ENCODE measurements at regions not wholly inside any gene's neighbourhood (a gene's known extent, or its start where the extent isn't known, plus 50 kb on each side); places are given as distances from the start of the nearest gene placed in this dataset.

DNA sequence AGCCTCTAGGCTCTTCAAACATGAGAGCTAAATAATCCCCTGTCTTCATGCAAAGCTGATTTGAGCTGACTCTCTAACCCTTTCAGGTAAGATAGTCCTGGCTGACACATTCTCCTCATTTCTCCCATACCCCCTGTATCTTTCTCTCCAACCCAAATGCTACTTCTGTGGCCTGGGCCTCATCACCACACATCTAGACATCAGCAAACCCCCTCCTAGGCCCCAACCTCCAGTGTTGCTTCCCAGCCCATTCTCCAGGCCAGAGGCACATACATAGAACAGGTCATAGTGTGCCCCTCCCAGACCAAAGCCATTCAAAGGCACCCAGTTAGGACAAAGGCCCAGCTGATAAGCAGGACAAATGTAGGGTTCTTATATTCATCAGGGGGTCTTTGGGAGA is 84.9 kb downstream of the ANKRD60 start:
- no peak overlapping the region for H3K27ac ChIP-seq
- TF ChIP-seq, protein P1, sequence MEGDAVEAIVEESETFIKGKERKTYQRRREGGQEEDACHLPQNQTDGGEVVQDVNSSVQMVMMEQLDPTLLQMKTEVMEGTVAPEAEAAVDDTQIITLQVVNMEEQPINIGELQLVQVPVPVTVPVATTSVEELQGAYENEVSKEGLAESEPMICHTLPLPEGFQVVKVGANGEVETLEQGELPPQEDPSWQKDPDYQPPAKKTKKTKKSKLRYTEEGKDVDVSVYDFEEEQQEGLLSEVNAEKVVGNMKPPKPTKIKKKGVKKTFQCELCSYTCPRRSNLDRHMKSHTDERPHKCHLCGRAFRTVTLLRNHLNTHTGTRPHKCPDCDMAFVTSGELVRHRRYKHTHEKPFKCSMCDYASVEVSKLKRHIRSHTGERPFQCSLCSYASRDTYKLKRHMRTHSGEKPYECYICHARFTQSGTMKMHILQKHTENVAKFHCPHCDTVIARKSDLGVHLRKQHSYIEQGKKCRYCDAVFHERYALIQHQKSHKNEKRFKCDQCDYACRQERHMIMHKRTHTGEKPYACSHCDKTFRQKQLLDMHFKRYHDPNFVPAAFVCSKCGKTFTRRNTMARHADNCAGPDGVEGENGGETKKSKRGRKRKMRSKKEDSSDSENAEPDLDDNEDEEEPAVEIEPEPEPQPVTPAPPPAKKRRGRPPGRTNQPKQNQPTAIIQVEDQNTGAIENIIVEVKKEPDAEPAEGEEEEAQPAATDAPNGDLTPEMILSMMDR (conservative IDR thresholded peaks at IDR 0.05): no peak
- TF ChIP-seq ZFX (IDR thresholded peaks at IDR 0.05): no peak

DNA sequence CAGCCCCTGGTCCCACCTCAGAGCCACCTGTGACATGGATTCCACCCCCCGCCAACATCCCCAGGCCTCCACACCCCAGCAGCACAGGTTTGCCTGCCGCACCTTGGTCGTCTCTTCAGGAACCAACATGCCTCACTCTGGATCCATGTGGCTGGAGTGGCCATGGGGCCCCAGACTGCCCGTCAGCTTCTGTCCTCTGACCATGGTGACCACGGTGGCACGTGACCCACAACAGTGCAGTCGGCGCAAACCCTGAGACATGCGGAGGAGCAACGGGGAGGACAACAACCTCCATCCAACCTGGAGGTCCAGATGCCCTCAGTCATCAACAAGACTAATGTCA is 85.6 kb downstream of the ANKRD60 start:
- no peak for TF ChIP-seq ZFX (IDR thresholded peaks at IDR 0.05)
- TF ChIP-seq, protein P1 (conservative IDR thresholded peaks at IDR 0.05): no peak
- peak overlapping the region; percentile 18; the same call in 1 of the 2 replicates for H3K27ac ChIP-seq

GRCh38 chr20:58141971-58142842 is 86.2 kb downstream of the ANKRD60 start:
- H3K27ac ChIP-seq: peak overlapping the region; percentile 18
- TF ChIP-seq, protein P1 (conservative IDR thresholded peaks at IDR 0.05): no peak
- TF ChIP-seq ZFX (IDR thresholded peaks at IDR 0.05): no peak

GRCh38 chr20:58141496-58141895 is 87.0 kb downstream of the ANKRD60 start:
- H3K27ac ChIP-seq: peak overlapping the region; percentile 18; the same call in 1 of the 2 replicates
- TF ChIP-seq ZFX (IDR thresholded peaks at IDR 0.05): no peak
- TF ChIP-seq, protein P1 (conservative IDR thresholded peaks at IDR 0.05): no peak

DNA sequence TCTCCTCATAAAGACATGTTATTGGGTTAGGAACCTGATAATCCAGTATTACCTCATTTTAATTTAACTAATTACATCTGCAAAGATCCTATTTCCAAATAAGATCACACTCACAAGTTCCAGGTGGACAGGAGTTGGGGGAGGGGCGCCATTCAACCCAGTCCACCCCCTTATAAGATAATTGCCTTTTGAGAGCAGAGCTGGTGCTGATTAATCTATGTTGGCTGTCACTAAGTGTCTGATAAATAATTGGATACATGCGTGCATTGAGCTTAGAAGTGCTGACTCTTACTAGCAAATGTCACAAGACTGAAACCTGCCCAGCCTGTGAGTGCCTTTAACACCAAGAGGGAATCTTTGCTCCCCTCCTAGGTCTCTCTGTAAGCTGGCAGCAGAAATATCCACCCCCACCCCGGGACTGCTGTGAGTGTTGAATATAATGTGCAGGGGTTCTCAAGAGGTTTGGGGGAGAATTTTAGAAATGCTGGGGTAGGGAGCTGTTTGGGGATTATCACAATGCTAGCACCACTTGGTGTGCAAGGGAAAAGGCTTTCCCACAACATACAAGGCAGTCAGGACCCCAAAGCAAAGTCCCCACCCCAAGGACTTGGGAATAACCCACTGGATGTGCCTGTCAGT is 87.5 kb downstream of the ANKRD60 start:
- TF ChIP-seq, protein P1 (conservative IDR thresholded peaks at IDR 0.05): no peak
- TF ChIP-seq ZFX (IDR thresholded peaks at IDR 0.05): no peak
- H3K27ac ChIP-seq: no peak overlapping the region

DNA sequence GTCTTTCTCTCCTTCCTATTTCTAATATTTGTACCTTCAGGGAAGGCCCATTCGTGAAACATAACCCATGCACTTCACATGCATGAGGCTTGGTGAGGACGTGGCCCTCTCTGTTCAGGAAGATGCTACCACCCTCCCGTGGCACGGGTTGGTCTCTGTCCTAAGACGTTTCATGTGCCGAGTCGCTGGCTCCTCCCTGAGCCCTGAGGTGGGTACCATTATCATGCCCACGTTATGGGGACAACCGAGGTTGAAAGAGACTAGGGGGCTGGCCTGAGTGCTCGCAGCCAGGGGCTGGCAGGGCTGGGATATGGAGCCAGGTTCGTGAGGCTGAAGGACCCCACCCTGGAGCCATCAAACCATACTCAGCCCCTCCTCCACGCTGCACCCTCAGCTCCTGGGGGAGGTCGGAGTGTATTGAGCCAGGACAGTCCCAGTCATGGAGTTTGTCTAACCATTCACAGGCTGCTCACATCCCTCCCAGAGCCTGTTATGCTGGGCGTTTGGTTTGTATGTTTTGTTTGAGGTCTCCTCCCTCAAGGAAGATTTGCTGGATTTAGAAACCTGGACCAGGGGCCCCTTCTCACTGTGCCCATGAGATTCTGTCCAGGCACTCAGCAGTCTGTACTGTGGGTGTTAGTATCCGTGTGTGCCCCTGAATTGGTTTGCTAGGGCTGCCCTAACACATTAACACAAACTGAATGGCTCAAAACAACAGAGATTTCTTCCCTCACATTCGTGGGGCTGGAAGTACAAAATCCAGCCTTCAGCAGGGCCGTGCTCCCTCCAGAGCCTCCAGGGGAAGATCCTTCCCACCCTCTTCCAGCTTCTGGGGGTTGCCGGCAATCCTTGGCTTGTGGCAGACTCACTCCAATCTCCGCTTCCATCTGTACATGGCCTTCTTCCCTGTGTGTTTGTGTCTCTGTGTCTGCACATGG is 88.3 kb downstream of the ANKRD60 start:
- TF ChIP-seq, protein P1 (conservative IDR thresholded peaks at IDR 0.05): no peak
- no peak for TF ChIP-seq ZFX (IDR thresholded peaks at IDR 0.05)
- no peak overlapping the region for H3K27ac ChIP-seq
